ENCODE measurements at regions not wholly inside any gene's neighbourhood (a gene's known extent, or its start where the extent isn't known, plus 50 kb on each side); places are given as distances from the start of the nearest gene placed in this dataset.

DNA sequence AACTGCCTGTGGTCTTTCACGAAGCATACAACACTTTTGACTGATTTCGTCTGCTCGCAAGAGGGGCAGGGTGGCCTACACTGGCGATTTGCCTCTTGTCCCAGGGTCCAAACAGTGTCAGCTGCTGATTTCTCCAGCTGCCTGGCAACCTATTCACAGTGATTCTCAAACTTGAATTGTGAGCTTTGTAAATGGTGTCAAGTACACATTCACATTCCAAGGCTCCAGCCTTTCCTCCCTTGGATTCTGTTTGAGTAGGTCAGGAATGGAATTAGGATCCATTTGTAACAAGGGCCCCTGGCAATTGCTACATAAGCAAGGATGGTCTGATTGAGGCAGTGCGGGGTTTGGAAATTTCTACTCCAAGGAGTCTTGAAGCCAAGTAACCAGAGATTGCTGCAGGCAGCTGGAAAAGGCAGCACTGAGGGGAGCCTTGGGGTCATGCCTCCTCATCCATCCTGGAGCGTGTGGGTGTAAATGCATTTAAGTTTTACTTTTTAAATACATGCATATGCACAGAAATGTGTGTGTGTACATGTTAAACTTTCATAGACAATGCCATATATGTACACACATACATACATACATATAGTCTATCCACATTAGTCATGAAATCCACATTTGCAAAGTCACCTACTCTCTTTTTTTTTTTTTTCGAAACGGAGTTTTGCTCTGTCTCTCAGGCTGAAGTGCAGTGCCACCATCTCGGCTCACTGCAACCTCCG, 86.8 kb upstream of the UXS1 start:
- Histone ChIP-seq H3K27me3 (ENCODE audit: insufficient read depth, low read length, poor library complexity, severe bottlenecking) (no peaks in the 10 kb centered on the region), H3F3A (ENCODE audit: low read depth) (no peaks in the 10 kb centered on the region), H3K4me3 (ENCODE audit: low read length, poor library complexity, severe bottlenecking) (no peak overlapping the region), H2AFZ (ENCODE audit: low read length) (no peak overlapping the region), H3K9me2 (replicated peaks; ENCODE audit: low read depth, low read length) (no peaks in the 10 kb centered on the region), H3K9me3 (ENCODE audit: insufficient read depth, low read depth, low read length) (no peaks in the 10 kb centered on the region), H3K36me3 (ENCODE audit: insufficient read depth, low read length) (no peaks in the 10 kb centered on the region), H3K79me2 (ENCODE audit: insufficient read depth, low read length) (no peaks in the 10 kb centered on the region), H3K4me1 (ENCODE audit: insufficient read depth, low read length, poor library complexity, severe bottlenecking) (no peaks in the 10 kb centered on the region), H3K9ac (ENCODE audit: low read depth, low read length, poor library complexity, severe bottlenecking) (no peak overlapping the region), H3K4me2 (ENCODE audit: low read depth, low read length, poor library complexity, severe bottlenecking) (no peak overlapping the region), H4K20me1 (ENCODE audit: insufficient read depth, low read length, poor library complexity, severe bottlenecking) (no peaks in the 10 kb centered on the region)
- TF ChIP-seq EZH2phosphoT487 (IDR thresholded peaks at IDR 0.05; ENCODE audit: borderline replicate concordance) = no peak
- TF ChIP-seq, protein P1, sequence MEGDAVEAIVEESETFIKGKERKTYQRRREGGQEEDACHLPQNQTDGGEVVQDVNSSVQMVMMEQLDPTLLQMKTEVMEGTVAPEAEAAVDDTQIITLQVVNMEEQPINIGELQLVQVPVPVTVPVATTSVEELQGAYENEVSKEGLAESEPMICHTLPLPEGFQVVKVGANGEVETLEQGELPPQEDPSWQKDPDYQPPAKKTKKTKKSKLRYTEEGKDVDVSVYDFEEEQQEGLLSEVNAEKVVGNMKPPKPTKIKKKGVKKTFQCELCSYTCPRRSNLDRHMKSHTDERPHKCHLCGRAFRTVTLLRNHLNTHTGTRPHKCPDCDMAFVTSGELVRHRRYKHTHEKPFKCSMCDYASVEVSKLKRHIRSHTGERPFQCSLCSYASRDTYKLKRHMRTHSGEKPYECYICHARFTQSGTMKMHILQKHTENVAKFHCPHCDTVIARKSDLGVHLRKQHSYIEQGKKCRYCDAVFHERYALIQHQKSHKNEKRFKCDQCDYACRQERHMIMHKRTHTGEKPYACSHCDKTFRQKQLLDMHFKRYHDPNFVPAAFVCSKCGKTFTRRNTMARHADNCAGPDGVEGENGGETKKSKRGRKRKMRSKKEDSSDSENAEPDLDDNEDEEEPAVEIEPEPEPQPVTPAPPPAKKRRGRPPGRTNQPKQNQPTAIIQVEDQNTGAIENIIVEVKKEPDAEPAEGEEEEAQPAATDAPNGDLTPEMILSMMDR (conservative IDR thresholded peaks at IDR 0.05; ENCODE audit: low read length) = no peak

DNA sequence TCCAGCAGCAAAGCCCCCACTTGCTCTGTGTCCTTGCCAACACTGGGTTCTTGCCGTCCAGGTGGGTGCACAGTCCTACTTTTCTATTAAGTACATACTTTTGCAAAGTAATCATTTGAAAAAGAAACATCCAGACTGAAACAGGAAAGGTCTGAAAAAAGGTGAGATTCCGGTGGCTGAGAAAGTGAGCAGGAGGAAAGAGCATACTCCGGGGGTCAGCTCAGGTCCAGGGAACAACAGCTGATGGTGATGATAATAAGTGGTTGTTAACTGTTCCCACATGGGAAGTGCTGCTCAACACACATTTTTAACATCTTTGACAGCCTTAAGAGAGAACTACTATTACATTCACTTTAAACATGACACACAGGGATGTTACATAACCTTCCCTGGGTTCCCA, 86.1 kb upstream of the UXS1 start:
- H3K79me2 ChIP-seq (ENCODE audit: insufficient read depth, low read length) = no peaks in the 10 kb centered on the region
- no peaks in the 10 kb centered on the region for H3K4me1 ChIP-seq (ENCODE audit: insufficient read depth, low read length, poor library complexity, severe bottlenecking)
- no peaks in the 10 kb centered on the region for H3K36me3 ChIP-seq (ENCODE audit: insufficient read depth, low read length)
- H4K20me1 ChIP-seq (ENCODE audit: insufficient read depth, low read length, poor library complexity, severe bottlenecking) = no peaks in the 10 kb centered on the region
- no peaks in the 10 kb centered on the region for H3K9me3 ChIP-seq (ENCODE audit: insufficient read depth, low read depth, low read length)
- H3K9ac ChIP-seq (ENCODE audit: low read depth, low read length, poor library complexity, severe bottlenecking) = no peak overlapping the region
- H3K4me2 ChIP-seq (ENCODE audit: low read depth, low read length, poor library complexity, severe bottlenecking) = no peak overlapping the region
- no peaks in the 10 kb centered on the region for H3F3A ChIP-seq (ENCODE audit: low read depth)
- H3K4me3 ChIP-seq (ENCODE audit: low read length, poor library complexity, severe bottlenecking) = no peak overlapping the region
- no peaks in the 10 kb centered on the region for H3K9me2 ChIP-seq (replicated peaks; ENCODE audit: low read depth, low read length)
- H3K27me3 ChIP-seq (ENCODE audit: insufficient read depth, low read length, poor library complexity, severe bottlenecking) = no peaks in the 10 kb centered on the region
- no peak overlapping the region for H2AFZ ChIP-seq (ENCODE audit: low read length)
- no peak for TF ChIP-seq EZH2phosphoT487 (IDR thresholded peaks at IDR 0.05; ENCODE audit: borderline replicate concordance)
- TF ChIP-seq, protein P1 (conservative IDR thresholded peaks at IDR 0.05; ENCODE audit: low read length) = no peak

DNA sequence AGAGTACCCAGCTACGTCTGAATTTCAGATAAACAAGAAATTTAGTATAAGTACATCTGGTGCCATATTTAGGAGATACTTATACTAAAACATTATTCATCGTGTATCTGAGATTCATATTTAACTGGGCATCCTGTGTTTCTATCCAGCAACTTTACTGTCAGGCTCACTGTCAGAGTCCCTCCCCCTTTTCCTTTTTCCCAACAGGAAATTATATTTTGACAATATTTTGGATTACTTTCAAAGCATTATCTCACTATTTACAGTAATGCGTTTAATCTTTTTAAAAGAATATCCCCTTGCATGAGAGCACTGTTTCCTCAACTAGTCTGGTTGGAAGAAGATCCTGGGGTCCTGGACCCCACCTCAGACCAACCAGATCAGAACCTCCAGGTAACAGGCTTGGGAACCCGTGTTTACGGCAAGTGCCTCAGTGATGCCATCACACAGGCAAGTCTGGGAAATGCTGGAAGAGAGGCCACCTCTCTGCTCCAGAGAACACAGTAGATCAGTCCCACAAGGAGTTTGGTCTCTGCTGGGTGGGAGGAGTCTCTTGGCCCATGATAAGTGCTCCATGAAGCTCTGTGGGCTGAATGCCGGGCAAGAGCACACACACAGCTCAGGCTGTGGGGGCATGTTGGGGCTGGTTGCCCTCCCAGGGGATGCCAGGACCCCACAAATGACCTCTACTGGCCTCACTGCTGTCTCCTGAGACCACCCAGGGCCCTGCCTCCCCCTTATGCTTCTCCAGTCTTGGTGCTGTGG, 84.2 kb upstream of the UXS1 start:
- no peak overlapping the region for H3K4me3 ChIP-seq (ENCODE audit: low read length, poor library complexity, severe bottlenecking)
- no peaks in the 10 kb centered on the region for H3K79me2 ChIP-seq (ENCODE audit: insufficient read depth, low read length)
- no peak for TF ChIP-seq EZH2phosphoT487 (IDR thresholded peaks at IDR 0.05; ENCODE audit: borderline replicate concordance)
- TF ChIP-seq, protein P1 (conservative IDR thresholded peaks at IDR 0.05; ENCODE audit: low read length) = no peak
- no peaks in the 10 kb centered on the region for H3K9me3 ChIP-seq (ENCODE audit: insufficient read depth, low read depth, low read length)
- no peaks in the 10 kb centered on the region for H3F3A ChIP-seq (ENCODE audit: low read depth)
- no peaks in the 10 kb centered on the region for H3K4me1 ChIP-seq (ENCODE audit: insufficient read depth, low read length, poor library complexity, severe bottlenecking)
- no peak overlapping the region for H3K9ac ChIP-seq (ENCODE audit: low read depth, low read length, poor library complexity, severe bottlenecking)
- no peaks in the 10 kb centered on the region for H4K20me1 ChIP-seq (ENCODE audit: insufficient read depth, low read length, poor library complexity, severe bottlenecking)
- H3K27me3 ChIP-seq (ENCODE audit: insufficient read depth, low read length, poor library complexity, severe bottlenecking) = no peaks in the 10 kb centered on the region
- no peak overlapping the region for H3K4me2 ChIP-seq (ENCODE audit: low read depth, low read length, poor library complexity, severe bottlenecking)
- no peak overlapping the region for H2AFZ ChIP-seq (ENCODE audit: low read length)
- H3K9me2 ChIP-seq (replicated peaks; ENCODE audit: low read depth, low read length) = no peaks in the 10 kb centered on the region
- no peaks in the 10 kb centered on the region for H3K36me3 ChIP-seq (ENCODE audit: insufficient read depth, low read length)
